Amniotic epithelial cell (primary cell): ENCODE measurements at regions not wholly inside any gene's neighbourhood (a gene's known extent, or its start where the extent isn't known, plus 50 kb on each side); places are given as distances from the start of the nearest gene placed in this dataset.

ENCODE experiments used
- DNase-seq: peaks from one replicate; pipeline ENCODE4 v3.0.0-alpha.2; 2010; ENCODE audit warnings: low read depth

- no peak for DNase-seq
These were observed 79.5 kb downstream of the EGLN3 start for GRCh38 chr14:33871394-33871793.

DNA sequence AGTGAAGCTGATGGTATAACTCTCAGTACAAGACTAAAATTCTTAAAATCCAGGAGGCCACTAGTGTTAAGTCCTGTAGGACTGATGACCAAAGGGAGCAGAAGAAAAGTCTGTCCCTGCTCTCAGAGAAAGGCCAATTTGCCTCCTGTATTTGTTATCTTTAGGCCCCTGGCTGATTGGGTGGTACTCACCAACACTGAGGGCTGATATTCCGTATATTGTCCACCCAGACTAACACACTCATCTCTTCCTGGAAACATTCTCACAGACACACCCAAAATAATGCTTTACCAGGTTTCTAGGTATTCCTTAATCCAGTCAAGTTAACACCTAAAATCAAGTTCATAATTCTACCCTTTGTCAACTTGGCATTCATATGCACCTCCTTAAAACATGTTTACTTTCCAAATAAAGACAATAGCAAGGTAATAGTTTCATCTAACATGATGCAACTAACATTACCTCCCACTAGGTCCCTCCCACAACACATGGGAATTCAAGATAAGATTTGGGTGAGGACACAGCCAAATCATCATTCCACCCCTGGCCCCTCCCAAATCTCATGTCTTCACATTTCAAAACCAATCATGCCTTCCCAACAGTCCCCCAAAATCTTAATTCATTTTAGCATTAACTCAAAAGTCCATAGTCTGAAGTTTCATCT, 84.3 kb downstream of the EGLN3 start:
- DNase-seq = no peak

GRCh38 chr14:33862261-33862802, 88.5 kb downstream of the EGLN3 start:
- no peak for DNase-seq

GRCh38 chr14:33859306-33859705, 91.6 kb downstream of the EGLN3 start:
- peak; percentile 81 for DNase-seq

DNA sequence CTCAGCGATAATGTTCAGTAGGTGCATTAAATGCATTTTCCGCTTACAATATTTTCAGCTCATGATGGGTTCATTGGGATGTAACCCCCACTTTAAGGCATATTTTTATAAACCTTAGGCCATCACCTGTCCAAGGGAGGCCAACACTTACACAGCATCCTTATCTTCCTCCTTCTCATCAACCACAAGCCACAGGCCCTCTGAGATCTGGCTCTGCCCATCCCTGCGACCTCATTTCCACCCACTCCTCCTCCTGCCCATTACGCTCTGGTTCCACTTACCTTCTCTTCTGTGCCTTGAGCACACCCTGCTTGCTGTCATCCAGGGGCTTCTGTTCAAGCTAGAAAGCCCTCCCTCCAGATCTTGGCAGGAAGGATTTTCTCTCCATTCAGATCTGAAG, 93.2 kb downstream of the EGLN3 start:
- DNase-seq = no peak

GRCh38 chr14:33855672-33856071, 95.2 kb downstream of the EGLN3 start:
- DNase-seq = no peak
